ENCODE measurements at regions not wholly inside any gene's neighbourhood (a gene's known extent, or its start where the extent isn't known, plus 50 kb on each side); places are given as distances from the start of the nearest gene placed in this dataset.

GRCh38 chr4:127579821-127580220, 52.9 kb upstream of the INTU start:
- no peak for TF ChIP-seq POLR2A (IDR thresholded peaks at IDR 0.05)
- TF ChIP-seq, protein P1, sequence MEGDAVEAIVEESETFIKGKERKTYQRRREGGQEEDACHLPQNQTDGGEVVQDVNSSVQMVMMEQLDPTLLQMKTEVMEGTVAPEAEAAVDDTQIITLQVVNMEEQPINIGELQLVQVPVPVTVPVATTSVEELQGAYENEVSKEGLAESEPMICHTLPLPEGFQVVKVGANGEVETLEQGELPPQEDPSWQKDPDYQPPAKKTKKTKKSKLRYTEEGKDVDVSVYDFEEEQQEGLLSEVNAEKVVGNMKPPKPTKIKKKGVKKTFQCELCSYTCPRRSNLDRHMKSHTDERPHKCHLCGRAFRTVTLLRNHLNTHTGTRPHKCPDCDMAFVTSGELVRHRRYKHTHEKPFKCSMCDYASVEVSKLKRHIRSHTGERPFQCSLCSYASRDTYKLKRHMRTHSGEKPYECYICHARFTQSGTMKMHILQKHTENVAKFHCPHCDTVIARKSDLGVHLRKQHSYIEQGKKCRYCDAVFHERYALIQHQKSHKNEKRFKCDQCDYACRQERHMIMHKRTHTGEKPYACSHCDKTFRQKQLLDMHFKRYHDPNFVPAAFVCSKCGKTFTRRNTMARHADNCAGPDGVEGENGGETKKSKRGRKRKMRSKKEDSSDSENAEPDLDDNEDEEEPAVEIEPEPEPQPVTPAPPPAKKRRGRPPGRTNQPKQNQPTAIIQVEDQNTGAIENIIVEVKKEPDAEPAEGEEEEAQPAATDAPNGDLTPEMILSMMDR (IDR thresholded peaks at IDR 0.05): no peak

All from lower leg skin (tissue), 3 donors.